Amniotic epithelial cell (primary cell): ENCODE measurements at regions not wholly inside any gene's neighbourhood (a gene's known extent, or its start where the extent isn't known, plus 50 kb on each side); places are given as distances from the start of the nearest gene placed in this dataset.

Source experiments
- DNase-seq: peaks from one replicate; pipeline ENCODE4 v3.0.0-alpha.2; 2010; ENCODE audit warnings: low read depth

DNA sequence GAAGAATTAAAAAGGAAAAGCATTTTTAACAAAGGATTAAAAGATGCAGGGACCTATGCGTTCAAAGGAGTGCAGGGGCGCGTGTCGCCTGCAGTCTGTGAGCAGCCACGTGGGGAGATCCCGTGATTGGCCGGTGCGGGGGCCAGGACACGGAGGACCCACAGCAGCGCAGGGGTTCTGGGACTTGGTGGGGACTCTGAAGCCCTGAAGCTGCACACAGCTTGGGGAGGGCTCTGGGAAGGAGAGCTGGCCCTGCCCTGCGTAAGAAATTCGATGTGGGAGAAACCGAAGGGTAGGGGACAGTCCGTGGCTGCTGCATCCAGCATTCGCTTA, 268.1 kb downstream of the KLF6 start:
- DNase-seq: no peak

DNA sequence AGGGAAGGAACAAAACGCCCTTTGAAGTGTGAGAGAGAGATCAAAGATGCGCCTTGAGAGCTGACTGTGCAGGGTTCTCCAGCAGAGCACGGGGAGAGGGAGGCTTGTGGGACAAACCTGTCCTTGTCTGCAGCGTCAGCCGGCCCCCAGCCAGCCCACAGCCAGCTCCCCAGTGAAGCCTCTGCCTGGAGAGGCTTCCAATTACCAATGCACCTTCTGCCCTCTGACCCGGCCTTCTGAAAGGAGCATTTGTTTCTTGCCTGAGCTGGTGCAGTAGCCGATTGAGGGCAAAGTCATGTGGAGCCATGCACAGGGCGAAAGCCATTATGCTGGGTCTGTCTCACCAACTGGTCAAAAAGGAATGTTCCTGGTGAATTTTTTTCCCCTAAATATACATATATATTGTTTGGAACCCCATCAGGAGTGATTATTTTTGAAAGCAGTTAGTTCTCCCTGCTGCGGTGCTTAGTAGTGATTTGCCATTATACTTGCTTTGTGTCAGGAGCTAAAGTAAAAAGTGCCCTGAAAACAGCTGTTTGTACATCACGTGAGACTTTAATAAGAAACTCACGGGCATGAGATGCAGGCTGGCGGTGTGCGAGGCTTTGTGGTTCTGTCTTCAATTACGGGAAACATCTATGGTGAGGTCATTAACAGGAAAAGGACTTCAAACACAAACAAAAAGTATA, 268.6 kb downstream of the KLF6 start:
- no peak for DNase-seq

DNA sequence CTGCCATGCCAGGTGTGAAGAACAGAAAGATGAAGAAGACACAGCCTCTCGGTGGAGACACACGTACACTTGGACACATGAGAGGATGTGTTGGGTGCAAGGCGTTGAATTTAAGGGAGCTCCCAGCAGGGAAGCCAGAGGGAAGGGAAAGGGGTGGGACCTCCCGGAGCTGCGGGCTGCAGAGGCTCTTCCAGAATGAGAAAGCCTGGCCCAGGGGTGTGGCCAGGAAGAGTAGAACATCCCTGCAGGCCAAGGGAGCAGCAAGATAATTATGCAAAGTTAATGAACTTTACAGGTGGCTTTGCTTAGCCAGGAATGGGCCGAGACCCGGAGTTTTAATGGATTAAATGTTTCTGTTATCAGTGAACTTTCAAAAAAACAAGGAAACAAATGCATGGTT, 270.3 kb downstream of the KLF6 start:
- no peak for DNase-seq

DNA sequence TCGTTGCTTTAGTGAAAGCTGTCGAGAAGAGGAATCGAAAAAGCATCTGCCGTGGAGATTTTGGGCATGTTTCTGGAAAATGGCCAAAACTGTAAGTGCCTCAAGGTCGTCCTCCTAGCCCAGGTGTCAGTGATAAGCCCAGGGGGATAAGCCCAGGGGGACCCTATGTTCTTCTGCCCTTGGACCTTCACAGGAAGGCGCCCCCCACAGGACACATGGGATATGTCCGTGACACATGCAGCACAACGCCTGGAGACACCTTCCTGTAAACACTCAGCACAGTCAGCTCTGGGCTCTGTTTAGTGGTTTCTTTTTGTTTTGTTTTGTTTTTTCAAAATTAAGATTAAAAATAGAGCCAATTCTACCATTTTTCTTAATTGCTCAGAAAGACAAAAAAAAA, 272.7 kb downstream of the KLF6 start:
- no peak for DNase-seq

DNA sequence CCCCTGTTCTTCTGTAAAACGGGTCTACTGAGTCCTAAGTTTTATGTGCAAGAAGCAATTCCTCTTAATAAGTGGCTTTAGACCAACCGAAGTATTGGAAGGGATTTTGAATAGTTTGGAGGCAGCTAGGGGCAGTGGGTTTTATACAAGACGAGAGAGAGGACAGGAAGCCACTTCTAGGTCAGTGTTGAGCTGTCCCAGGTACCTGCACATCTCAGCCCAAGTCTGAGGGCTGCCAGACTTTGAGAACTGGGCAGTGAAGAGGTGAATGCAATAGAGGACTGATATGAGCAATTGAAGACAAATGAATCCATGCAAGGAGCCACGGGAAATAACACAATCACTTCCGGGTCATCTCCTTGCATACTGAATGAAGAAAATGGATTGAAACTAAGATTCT, 273.5 kb downstream of the KLF6 start:
- no peak for DNase-seq

DNA sequence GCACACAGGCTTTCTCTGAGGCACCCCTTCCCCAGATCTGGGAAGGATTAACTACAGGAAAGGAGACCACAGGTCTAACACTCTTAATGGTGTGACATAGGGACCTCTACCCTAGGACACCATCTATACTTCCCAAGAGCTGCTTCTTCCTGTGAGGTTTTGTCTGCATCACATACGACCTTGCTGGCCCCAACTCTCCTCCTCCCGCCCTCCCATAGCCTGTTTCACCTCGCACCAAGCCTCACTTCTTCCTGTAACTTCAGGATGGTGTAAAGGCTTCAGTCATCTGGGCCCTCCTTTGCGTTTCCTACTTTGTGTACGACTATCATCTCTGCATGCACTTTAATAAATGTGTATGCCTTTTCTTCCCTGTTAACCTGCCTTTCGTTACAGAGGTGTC, 274.3 kb downstream of the KLF6 start:
- no peak for DNase-seq

DNA sequence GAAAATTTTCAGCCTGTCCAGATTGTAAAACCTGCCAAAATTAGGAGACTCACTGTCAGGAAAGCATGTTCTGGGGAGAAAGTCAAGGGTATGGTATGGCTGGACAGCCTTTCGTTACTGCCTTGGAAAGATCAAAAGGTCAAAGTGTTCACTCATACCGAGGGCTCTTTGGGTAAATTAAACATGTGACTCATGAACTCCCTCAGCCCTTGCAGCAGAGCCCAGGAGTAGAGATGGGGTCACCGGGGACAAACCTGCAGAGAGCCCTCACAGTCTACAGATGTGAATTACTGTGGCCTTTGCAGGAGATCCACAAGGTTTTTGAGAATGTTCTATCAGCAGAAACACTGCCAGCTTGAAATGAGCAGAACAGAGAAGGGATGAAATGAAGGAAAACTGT, 275.7 kb downstream of the KLF6 start:
- no peak for DNase-seq

DNA sequence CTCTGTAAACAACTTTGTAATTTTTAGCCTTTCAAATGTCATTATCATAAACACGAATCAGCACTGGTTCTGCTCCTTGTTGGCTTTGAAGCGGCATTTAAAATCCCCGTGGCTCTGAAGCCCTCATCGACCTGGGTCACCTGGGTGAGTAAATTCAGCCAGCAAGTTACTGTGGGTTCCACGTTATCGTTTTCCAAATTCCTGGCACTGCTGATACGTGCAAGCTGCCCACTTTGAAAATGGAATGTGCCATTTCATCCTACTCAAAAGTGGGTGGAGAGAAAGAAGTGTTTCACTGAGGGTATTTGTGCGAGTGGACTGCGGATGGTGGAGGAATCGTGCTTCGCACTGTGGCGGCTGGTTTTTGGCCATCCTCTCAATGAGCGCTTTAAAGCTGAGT, 281.7 kb downstream of the KLF6 start:
- DNase-seq: no peak

DNA sequence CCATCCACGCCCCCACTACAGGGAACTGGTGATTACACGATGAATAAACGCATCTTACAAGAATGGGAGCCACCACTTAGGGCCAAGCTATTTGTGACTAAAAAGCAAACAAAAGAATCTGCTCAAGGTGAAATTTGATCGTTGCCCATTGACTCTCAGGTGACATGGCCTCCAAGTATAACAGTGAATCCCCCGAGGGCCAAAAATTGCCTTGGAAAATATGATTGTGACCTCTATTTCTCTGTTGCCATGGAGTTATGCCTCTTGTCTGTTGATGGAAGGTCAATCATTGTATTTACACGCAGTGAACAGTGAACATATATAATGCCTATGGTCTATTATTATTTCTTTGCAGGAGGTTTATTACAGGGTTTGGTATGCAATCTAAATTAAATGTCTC, 282.3 kb downstream of the KLF6 start:
- no peak for DNase-seq

DNA sequence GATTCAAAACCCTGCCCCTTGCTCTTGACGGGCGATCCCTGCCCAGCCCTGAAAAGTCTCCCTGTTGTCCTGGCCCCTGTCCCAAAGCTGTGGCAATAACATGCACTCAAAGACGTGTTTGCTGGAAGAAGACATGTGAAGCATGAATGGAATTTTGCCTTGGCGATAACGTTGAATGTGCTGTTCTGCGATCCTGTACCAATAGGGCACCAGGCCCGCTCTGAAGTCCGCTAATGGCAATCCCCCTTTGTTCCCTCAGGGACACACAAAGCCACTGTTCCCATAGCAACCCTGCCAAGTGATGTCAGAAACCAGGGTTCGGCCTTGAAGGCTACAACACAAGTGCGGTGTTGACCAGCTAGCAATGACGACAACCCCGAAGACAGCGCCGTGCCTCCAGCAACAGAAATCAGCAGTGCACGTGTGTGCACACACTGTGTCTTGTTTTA, 284.6 kb downstream of the KLF6 start:
- DNase-seq: peak; percentile 94

DNA sequence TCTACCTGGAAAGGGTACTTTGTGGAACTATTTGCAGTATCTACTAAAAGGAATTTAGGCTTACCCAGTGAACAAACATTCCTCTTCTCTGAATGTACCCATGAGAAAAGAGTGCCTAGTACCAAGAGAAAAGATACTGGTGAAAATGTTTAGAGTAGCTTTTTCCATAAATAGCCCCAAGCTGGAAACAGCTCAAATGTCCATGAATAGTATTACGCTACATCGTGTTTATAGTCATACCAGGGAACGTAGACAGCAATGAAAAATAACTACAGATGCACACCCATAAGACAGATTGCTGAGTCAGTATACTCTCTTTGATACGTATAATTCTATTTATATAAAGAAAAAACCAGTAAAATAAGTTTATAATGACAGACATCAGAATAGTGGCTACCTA, 285.9 kb downstream of the KLF6 start:
- DNase-seq: peak; percentile 50

DNA sequence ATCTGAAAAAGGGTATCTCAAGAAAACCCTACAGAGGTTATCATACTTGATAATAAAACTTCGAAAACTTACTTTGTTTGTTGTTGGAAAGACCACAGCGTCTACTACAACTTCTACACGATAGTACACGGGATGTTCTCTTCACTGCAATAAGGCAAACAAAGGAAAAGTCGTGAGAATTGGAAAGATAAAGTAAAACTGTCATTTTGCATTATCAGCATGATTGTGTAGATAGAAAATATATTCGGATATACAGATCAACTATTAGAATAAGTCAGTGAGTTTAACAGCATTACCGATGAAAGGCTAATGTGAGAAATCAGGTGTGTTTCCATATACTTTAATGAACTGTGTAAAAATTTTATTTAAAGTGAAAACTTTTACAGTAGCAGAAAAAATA, 287.4 kb downstream of the KLF6 start:
- no peak for DNase-seq

DNA sequence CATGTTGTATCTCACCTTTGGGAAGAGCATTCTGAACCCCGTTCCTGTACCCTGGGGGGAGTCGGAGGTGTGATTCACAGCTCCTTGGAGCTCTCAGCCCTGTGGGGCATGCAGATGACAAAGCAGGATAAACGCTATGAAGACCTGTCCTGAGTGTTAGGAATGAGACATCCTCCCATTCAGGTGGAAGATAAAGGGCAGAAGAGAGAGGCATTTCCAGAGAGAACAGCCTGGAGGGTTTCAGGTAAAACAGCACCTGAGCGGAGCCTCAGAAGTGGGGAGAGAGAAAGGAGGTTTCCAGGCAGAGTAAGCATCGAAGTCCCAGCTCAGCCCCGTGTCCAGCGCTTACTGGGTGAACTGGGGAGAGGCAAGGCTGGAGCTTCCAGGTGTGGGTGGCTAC, 288.9 kb downstream of the KLF6 start:
- no peak for DNase-seq

DNA sequence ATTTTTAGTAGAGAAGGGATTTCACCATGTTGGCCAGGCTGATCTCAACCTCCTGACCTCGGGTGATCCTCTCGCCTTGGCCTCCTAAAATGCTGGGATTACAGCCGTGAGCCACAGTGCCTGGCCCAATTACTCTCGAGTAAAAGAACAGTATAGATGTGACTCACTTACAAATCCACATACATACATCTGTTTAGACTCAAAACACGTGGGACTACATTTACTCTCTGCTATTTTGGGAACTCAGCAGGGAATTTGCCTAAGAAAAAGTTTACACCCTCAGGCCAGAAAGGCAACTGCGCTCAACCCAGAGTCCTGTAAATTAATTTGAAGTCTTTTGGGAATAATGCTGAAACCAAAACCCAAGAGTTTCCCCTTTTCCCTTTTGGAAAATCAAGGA, 289.7 kb downstream of the KLF6 start:
- DNase-seq: no peak

DNA sequence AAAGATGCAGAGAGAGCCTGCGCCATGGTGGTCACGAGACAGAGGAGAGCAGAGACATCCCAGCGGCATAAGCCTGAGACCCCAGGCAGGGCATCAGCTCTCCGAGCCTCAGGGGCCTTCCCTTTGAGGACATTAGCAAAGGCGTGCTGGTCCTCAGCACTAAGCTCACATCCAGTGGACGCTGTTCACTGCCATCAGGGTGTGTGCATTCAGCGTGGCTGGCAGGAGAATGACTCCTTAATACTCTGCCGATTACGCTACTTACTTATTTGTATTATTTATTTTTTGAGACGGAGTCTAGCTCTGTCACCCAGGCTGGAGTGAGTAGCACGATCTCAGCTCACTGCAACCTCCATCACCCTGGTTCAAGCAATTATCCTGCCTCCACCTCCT, 290.2 kb downstream of the KLF6 start:
- DNase-seq: no peak

DNA sequence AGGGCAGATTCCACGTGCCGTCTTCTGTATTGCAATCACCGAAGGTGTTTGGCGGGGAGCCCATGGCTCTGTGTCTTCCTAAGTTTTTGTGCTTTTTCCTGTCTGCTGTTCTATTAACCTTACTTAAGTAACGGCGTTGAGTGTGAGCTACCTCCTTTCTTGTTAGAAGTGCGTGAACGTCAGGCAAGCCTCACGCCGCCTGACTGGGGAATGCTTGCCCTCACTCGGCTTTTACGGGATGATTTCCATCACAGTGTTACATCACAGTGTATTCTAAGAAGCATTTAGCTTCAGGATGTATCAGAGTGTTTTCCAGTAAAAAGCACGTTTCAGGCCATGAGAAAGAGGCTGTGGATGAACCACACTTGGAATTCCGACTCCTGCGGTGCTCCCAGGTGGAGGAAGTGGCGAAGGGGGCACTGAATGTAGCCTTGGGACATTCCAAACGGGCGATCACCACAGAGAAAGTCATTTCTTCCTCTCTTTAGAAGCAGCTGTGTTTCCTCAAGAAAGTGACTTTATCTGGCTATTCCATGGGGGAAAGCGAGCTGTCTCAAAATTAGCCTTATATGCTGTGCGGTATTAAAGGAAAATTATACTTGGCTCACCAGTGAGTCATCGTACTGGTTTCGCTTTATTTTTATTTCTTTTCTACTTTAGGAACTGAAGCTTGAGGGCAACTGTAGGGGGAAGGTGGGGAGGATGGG, 290.7 kb downstream of the KLF6 start:
- DNase-seq: peak; percentile 46

DNA sequence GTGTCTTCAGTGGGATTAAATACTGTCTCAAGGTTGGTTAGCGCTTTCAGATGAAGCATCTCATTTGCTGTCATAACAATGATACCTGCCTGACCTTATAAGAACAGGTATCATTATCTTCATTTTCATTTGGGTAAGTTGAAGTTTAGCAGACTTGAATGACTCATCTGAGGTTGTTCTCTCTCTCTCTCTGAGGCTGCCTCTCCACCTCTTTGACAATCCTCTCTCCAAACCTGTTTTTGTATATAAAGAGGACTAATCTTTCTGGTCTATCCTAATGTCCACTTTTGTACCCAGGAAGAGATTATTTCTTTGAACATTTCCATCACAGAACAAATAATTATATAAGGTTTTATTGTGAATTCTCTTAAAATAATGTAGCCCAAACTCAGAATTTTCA, 291.4 kb downstream of the KLF6 start:
- no peak for DNase-seq

DNA sequence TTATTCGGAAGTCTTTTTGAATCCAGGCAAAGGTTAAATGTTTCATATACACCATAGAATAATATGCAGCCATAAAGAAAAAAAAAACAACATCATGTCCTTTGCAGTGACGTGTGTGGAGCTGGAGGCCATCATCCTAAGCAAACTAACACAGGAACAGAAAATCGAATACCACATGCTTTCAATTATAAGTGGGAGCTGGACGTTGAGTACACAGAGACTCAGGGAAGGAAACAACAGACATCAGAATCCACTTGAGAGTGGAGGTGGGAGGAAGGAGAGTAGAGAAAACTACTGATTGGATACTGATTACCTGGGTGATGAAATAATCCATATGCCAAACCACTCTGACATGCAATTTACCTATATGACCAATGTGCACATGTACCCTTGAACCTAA, 293.4 kb downstream of the KLF6 start:
- no peak for DNase-seq

DNA sequence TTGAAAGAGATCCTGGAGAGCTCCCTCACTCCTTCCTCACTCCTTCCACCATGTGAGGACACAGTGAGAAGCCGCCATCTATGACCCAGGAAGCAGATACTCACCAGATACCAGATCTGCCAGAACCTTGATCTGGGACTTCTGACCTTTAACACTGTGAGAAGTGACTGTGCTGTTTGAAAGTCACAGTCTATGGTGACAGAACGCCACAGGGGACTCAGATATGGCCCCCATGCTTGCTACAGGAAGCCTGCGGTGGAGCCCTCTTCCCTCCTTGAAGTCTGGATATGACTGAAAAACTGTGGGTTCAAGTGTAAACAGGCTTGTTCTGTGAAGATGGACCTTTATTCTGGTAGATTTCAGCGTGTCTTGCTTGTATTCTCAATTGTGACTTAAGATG, 297.8 kb downstream of the KLF6 start:
- DNase-seq: no peak

DNA sequence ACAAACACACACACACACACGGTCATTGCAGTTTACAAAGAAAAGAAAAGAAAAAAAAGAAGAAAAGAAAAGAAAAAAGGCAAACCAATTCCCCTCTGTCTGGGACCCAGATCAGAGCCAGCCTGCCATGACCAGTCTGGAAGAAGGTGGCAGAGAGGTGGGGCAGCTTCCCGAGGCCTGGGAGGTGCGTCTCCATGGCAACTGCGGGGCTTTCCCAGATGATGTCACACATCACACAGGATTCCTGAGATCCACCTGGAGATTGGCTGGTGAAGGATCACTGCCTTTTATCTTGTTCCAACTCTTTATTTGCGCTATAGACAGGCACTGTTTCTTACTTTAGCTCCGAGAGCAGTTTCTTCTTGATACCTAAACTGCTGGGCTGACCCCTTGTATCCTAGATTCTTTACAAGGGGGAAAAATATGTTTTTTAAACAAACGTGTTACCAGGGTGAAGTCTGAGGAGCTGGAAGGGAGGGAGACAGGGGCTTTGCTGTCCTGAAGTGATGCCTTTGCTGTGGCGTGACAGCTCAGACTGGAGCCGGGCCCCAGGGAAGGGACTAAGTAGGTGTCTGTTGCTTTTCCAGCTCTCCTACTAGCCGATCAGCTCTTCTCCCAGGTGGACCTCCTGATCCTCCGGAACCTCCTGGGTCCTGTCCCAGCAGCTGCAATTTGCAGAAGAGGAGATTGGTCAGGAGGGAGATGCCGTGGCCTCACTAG, 298.5 kb downstream of the KLF6 start:
- DNase-seq: peak; percentile 71

DNA sequence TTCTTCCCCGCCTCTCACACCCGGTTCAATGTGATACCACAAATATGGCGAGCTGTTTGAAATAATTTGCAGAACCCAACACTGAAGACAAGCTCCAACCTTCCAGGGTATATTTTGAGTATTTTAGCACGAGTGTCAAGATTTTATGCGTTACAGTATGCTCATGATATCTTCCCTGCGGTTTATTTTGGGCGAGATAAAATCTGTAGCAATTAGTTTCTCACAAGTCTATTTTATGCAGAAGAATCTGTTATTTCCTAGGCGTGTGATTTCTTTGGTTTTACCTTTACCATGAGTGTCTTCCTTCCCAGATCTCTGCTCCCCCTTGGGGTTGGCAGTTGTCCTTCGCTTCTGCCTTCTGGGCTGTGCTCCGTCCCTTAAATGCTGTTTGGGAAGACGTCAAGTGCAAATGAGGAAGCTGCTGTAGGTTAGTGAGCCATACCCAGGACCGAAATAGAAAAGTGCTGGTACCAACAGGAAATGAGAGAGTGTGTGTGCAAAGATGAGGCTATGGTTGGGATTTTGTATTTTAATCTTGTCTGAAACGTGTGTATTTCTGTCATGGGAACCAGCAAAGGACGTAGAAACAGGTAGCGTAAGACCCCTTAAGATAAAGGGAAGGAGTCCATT, 299.8 kb downstream of the KLF6 start:
- DNase-seq: no peak

DNA sequence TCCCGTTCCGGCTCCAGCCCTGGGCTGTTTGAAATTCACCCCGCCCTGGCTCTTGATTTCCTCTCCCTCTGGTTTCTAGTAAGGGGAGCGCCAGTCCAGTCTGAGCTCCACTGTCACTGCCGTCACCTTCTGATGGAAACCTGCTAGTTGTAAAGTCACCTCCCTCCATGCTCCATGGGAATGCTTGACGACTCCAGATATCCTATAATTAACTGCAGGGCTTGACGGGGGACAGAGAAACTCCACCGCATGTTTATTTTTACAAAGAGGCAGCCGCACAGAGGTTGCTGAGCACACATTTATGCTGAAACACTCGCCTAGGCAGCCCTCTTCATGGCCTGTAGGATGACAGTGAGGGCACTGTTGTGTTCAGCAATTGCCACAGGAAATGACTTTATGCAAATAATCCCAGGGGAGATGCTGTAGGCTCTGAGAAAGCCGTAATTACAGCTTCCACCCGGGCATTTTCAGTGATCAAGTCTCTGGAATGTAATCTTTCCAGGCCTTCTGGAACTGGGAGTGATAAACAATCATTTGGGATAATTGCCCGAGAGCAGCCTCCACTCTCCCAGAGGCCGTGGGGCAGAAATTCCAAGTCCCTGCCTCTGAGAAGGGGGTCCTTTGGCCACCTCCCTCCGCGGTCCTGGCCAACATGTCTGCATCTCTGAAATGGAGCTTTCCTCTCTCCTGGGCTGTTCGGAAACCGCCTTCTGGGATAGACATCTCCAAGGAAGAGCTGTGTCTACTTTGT, 300.5 kb downstream of the KLF6 start:
- DNase-seq: peak; percentile 21
